NCI-H146 treated with DMSO at 0.1 percent for 48 hours (cell line): ENCODE measurements at regions not wholly inside any gene's neighbourhood (a gene's known extent, or its start where the extent isn't known, plus 50 kb on each side); places are given as distances from the start of the nearest gene placed in this dataset.
"Not testable (repeated sequence)": the region's sequence is repeated elsewhere in the genome, so short reads cannot be mapped to it uniquely, and the experiment has no call there.

Experiments
- DNase-seq: peaks from one replicate; lab custom pipeline; 2025; ENCODE audit not compliant: unreplicated experiment; lab: John Stamatoyannopoulos, UW

GRCh38 chr12:5163661-5164060, 120.0 kb downstream of the KCNA5 start:
- DNase-seq = no peak

- DNase-seq = no peak
These were observed 121.8 kb downstream of the KCNA5 start for GRCh38 chr12:5165296-5165970.

GRCh38 chr12:5166976-5167375, 123.3 kb downstream of the KCNA5 start:
- no peak for DNase-seq

- no peak for DNase-seq
These were observed 124.5 kb downstream of the KCNA5 start for GRCh38 chr12:5168148-5168547.

- DNase-seq = no peak
These were observed 127.2 kb downstream of the KCNA5 start for GRCh38 chr12:5170844-5171243.

GRCh38 chr12:5171701-5172100, 128.0 kb downstream of the KCNA5 start:
- DNase-seq = peak; percentile 27

GRCh38 chr12:5172886-5173285, 129.2 kb downstream of the KCNA5 start:
- no peak for DNase-seq

- no peak for DNase-seq
These were observed 129.9 kb downstream of the KCNA5 start for GRCh38 chr12:5173511-5174011.

- DNase-seq = not testable (repeated sequence)
These were observed 131.7 kb downstream of the KCNA5 start for GRCh38 chr12:5175415-5175814.

GRCh38 chr12:5176036-5176435, 132.4 kb downstream of the KCNA5 start:
- DNase-seq = no peak

GRCh38 chr12:5177096-5177495, 133.4 kb downstream of the KCNA5 start:
- DNase-seq = no peak

GRCh38 chr12:5177731-5178130, 134.1 kb downstream of the KCNA5 start:
- no peak for DNase-seq

GRCh38 chr12:5178571-5178970, 134.9 kb downstream of the KCNA5 start:
- no peak for DNase-seq

GRCh38 chr12:5180496-5180895, 136.8 kb downstream of the KCNA5 start:
- DNase-seq = no peak

GRCh38 chr12:5184186-5184585, 140.5 kb downstream of the KCNA5 start:
- no peak for DNase-seq

GRCh38 chr12:5185435-5186069, 141.9 kb downstream of the KCNA5 start:
- no peak for DNase-seq

- DNase-seq = no peak
These were observed 143.0 kb downstream of the KCNA5 start for GRCh38 chr12:5186715-5187114.

GRCh38 chr12:5187136-5187535, 143.5 kb downstream of the KCNA5 start:
- DNase-seq = no peak

GRCh38 chr12:5188472-5188871, 144.8 kb downstream of the KCNA5 start:
- DNase-seq = no peak

- DNase-seq = no peak
These were observed 145.5 kb downstream of the KCNA5 start for GRCh38 chr12:5189173-5189572.

GRCh38 chr12:5191803-5192538, 148.3 kb downstream of the KCNA5 start:
- no peak for DNase-seq

- no peak for DNase-seq
These were observed 149.0 kb downstream of the KCNA5 start for GRCh38 chr12:5192726-5193125.
